Fibroblast of mammary gland (primary cell): ENCODE measurements at regions not wholly inside any gene's neighbourhood (a gene's known extent, or its start where the extent isn't known, plus 50 kb on each side); places are given as distances from the start of the nearest gene placed in this dataset.

ENCODE experiments used
- DNase-seq: peaks from one replicate; pipeline ENCODE4 v3.0.0-alpha.2; 2010; ENCODE audit warnings: low read depth
- H3K4me3 ChIP-seq: 2 replicates; pipeline ENCODE4 v1.5.1; 2011; ENCODE audit warnings: low read depth, mild to moderate bottlenecking, low read length, moderate library complexity; ENCODE audit not compliant: control insufficient read depth
- CTCF ChIP-seq: conservative IDR thresholded peaks from 2 replicates; pipeline ENCODE4 v1.5.1; 2011; ENCODE audit warnings: low read depth, low read length, inconsistent platforms; ENCODE audit not compliant: control insufficient read depth, insufficient read depth

DNA sequence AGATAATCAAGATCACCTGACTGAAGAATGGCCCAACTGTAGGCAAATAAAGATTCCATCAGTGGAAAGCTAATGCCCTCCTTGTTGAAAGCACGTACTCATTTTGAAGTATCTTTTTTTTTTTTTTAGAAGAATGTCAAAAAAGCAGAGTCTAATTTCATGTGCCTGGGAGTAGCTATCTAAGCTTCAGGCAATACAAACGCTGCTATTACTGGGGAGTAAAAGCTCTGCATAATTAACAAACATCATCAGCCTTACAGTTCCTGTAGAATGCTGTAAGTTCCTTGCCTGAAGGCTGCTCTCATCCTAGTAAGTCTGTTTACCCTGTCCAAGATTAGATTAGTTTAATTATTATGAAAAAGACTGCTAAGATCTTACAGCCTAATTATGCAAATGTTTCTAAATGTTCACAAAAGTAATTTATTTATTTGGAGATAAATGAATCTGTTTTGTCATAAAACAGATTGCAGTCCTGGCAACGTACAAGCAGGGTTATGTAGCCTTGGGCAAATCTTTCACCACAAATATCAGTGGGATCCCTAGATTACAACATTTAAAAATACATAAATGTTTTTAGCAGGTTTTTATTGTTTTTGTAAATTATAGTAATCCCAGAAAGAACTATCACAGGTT, 451.3 kb upstream of the AGTR1 start:
- H3K4me3 ChIP-seq = no peak overlapping the region
- no peak for TF ChIP-seq CTCF
- DNase-seq = no peak

- H3K4me3 ChIP-seq = no peak overlapping the region
- DNase-seq = no peak
- no peak for TF ChIP-seq CTCF
These were observed 444.0 kb upstream of the AGTR1 start for GRCh38 chr3:148253713-148254112.

GRCh38 chr3:148254402-148254801, 443.3 kb upstream of the AGTR1 start:
- TF ChIP-seq CTCF = no peak
- no peak overlapping the region for H3K4me3 ChIP-seq
- DNase-seq = no peak

- TF ChIP-seq CTCF = no peak
- DNase-seq = no peak
- H3K4me3 ChIP-seq = no peak overlapping the region
These were observed 441.4 kb upstream of the AGTR1 start for GRCh38 chr3:148255981-148256969.

- no peak for DNase-seq
- no peak for TF ChIP-seq CTCF
- no peak overlapping the region for H3K4me3 ChIP-seq
These were observed 434.7 kb upstream of the AGTR1 start for GRCh38 chr3:148262980-148263379.

DNA sequence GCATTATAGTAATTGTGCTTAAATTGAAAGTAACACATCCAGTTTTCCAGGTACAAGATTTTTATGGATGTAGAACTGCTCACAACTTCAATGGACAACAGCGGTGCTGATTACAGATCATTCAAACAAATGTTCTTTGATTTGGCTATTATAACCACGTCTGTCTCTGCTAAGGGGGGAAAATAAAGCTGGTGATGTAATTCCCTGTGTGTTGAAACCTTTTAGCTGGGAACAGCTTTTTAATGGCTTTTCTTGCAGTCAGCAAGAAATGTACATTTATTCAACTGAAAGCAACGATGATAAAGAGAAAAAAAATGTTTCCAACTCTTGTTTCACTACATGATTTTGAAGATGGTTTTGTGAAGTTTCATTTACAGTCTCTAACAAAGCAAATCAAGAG, 431.9 kb upstream of the AGTR1 start:
- TF ChIP-seq CTCF = no peak
- no peak overlapping the region for H3K4me3 ChIP-seq
- DNase-seq = peak; percentile 3

DNA sequence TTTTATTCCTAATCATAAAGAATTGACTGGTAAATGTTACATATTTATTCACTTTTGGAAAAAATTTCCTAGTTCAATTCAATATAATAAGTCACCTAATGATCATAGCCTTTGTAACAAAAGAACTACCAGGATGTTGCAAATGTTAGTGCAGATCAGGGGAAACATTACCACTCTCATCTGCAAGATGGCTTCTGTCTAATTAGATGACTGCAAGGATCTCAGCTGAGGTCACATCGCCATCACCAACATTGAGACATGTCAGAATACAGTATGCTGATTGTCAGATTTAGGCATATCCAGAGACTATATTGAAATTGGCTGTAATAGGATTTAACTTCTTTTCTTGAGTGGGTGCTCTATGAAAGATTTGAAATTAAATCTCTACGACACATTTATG, 431.4 kb upstream of the AGTR1 start:
- TF ChIP-seq CTCF = no peak
- no peak for DNase-seq

More for the DNA sequence above, 431.4 kb upstream of the AGTR1 start:
- H3K4me3 ChIP-seq = no peak overlapping the region
